ENCODE measurements at regions not wholly inside any gene's neighbourhood (a gene's known extent, or its start where the extent isn't known, plus 50 kb on each side); places are given as distances from the start of the nearest gene placed in this dataset.

DNA sequence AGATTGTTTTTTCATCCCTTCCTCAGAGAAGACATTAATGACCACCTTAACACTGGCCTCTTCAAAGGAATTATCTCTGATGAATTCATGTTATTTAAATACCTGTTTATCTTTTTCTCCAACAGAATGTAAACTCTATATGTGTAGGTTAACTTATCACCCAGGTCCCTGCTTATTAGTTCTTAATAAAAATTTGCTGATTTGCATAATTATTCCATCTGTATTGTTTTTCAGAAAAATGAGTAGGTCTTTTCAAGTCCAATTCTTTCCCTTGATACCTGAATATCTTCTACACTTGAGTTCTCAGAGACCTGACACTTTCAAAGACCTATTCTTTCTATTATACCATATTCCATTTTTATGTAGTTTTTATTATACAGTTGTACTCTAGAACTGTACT, 886.7 kb upstream of the TMPRSS15 start:
- no peak for DNase-seq
- H3K36me3 ChIP-seq = no peaks in the 10 kb centered on the region
- H3K9me3 ChIP-seq = peaks cover 0 to 13% (median 7%) of the 10 kb centered on the region in 8 donors
- no peaks in the 10 kb centered on the region for H3K27me3 ChIP-seq (replicated peaks in 1 of 7)
- H3K4me1 ChIP-seq = no peaks in the 10 kb centered on the region
- no peak overlapping the region for H3K4me3 ChIP-seq
- TF ChIP-seq POLR2A (IDR thresholded peaks at IDR 0.05) (no peak), POLR2AphosphoS5 (IDR thresholded peaks at IDR 0.05) (no peak), CTCF (IDR thresholded peaks at IDR 0.05 in 8 of 11, conservative IDR thresholded peaks at IDR 0.05 in 3 of 11) (no peak)
- intact Hi-C loops (cut with DNase I; ENCODE audit: low total_unique reads) = no loop called here
- H3K27ac ChIP-seq = no peak overlapping the region

GRCh38 chr21:19320291-19320690, 916.7 kb upstream of the TMPRSS15 start:
- Histone ChIP-seq H3K36me3 (no peaks in the 10 kb centered on the region), H3K4me1 (no peaks in the 10 kb centered on the region), H3K9me3 (peaks cover 0 to 22% (median 9%) of the 10 kb centered on the region in 8 donors), H3K27ac (no peak overlapping the region), H3K27me3 (replicated peaks in 1 of 7) (no peaks in the 10 kb centered on the region), H3K4me3 (no peak overlapping the region)
- 85 to 95% (median 91%) methylated on average over 1 of the region's 1 CpG for whole genome bisulfite sequencing, 5 donors
- intact Hi-C loops (cut with DNase I; ENCODE audit: low total_unique reads) = no loop called here
- DNase-seq = no peak
- no peak for TF ChIP-seq CTCF (IDR thresholded peaks at IDR 0.05 in 8 of 11, conservative IDR thresholded peaks at IDR 0.05 in 3 of 11)
- no peak for TF ChIP-seq POLR2A (IDR thresholded peaks at IDR 0.05)
- TF ChIP-seq POLR2AphosphoS5 (IDR thresholded peaks at IDR 0.05) = no peak

DNA sequence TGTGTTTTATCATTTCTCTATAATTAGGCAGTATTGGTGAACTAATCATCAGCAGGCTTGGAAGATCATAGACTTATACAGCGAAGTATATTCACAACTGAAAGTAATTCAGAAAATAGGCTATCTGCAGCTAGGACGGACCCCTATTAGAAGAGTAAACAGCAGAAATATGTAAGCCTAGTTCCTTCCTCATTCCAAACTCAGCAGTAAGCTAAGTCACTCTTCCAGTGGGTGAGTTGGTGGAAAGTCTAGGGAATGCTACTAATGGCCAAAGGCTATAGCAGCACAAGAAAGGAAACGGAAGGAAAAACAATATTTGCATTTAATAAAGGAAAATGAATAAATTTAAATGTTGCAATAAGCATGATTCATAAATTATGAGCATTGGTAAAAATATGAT, 918.1 kb upstream of the TMPRSS15 start:
- no peak overlapping the region for H3K4me3 ChIP-seq
- no peaks in the 10 kb centered on the region for H3K27me3 ChIP-seq (replicated peaks in 1 of 7)
- H3K4me1 ChIP-seq = no peaks in the 10 kb centered on the region
- 66 to 83% (median 70%) methylated on average over 3 of the region's 3 CpGs for WGBS, 5 donors
- no peaks in the 10 kb centered on the region for H3K36me3 ChIP-seq
- intact Hi-C loops (cut with DNase I; ENCODE audit: low total_unique reads) = no loop called here
- TF ChIP-seq POLR2A (IDR thresholded peaks at IDR 0.05) (no peak), POLR2AphosphoS5 (IDR thresholded peaks at IDR 0.05) (no peak), CTCF (IDR thresholded peaks at IDR 0.05 in 8 of 11, conservative IDR thresholded peaks at IDR 0.05 in 3 of 11) (no peak)
- DNase-seq = no peak
- peaks cover 0 to 11% (median 6%) of the 10 kb centered on the region in 8 donors for H3K9me3 ChIP-seq
- H3K27ac ChIP-seq = no peak overlapping the region

GRCh38 chr21:19322360-19322759, 918.8 kb upstream of the TMPRSS15 start:
- Histone ChIP-seq H3K27ac (no peak overlapping the region), H3K27me3 (replicated peaks in 1 of 7) (no peaks in the 10 kb centered on the region), H3K4me3 (no peak overlapping the region), H3K9me3 (peaks cover 0 to 4% (median 1%) of the 10 kb centered on the region in 8 donors), H3K4me1 (no peaks in the 10 kb centered on the region), H3K36me3 (no peaks in the 10 kb centered on the region)
- no peak for DNase-seq
- WGBS, 5 donors = 12 to 32% (median 15%) methylated on average over 1 of the region's 1 CpG
- TF ChIP-seq POLR2A (IDR thresholded peaks at IDR 0.05) = no peak
- TF ChIP-seq CTCF (IDR thresholded peaks at IDR 0.05 in 8 of 11, conservative IDR thresholded peaks at IDR 0.05 in 3 of 11) = peak in 1 of 11 experiments; percentile 6
- intact Hi-C loops (cut with DNase I; ENCODE audit: low total_unique reads) = no loop called here
